ENCODE measurements at regions not wholly inside any gene's neighbourhood (a gene's known extent, or its start where the extent isn't known, plus 50 kb on each side); places are given as distances from the start of the nearest gene placed in this dataset.
"Not testable (repeated sequence)": the region's sequence is repeated elsewhere in the genome, so short reads cannot be mapped to it uniquely, and the experiment has no call there.

DNA sequence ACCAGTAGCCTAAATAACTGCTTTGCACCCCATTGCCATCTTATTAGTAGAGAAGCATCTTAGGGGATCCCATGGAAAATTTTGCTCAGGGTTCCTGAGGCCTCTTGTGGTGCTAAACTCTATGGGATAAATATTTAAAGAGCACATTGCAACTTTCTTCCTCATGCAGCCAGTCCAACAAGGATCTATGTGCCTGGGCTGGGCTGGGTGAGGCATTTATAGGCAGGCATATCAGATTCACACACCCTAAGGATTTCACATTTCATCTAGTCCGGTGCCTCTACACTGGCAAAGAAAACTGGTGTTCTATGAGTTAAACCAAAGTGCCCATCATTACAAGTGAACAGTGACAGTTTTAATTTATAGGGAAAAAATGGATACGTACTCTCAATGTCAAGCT is 512.3 kb downstream of the EDEM1 start:
- Mint-ChIP-seq H3K27me3 (ENCODE audit: low read depth) (no peaks in the 10 kb centered on the region), H3K27ac (no peak overlapping the region), H3K4me3 (no peak overlapping the region), H3K9me3 (no peaks in the 10 kb centered on the region), H3K4me1 (no peaks in the 10 kb centered on the region), H3K36me3 (no peaks in the 10 kb centered on the region)
- TF ChIP-seq, protein P1, sequence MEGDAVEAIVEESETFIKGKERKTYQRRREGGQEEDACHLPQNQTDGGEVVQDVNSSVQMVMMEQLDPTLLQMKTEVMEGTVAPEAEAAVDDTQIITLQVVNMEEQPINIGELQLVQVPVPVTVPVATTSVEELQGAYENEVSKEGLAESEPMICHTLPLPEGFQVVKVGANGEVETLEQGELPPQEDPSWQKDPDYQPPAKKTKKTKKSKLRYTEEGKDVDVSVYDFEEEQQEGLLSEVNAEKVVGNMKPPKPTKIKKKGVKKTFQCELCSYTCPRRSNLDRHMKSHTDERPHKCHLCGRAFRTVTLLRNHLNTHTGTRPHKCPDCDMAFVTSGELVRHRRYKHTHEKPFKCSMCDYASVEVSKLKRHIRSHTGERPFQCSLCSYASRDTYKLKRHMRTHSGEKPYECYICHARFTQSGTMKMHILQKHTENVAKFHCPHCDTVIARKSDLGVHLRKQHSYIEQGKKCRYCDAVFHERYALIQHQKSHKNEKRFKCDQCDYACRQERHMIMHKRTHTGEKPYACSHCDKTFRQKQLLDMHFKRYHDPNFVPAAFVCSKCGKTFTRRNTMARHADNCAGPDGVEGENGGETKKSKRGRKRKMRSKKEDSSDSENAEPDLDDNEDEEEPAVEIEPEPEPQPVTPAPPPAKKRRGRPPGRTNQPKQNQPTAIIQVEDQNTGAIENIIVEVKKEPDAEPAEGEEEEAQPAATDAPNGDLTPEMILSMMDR (IDR thresholded peaks at IDR 0.05; ENCODE audit: unreplicated experiment) = no peak
- no peak for DNase-seq (ENCODE audit: low spot score in 2 of 2, unreplicated experiment in 2 of 2)

DNA sequence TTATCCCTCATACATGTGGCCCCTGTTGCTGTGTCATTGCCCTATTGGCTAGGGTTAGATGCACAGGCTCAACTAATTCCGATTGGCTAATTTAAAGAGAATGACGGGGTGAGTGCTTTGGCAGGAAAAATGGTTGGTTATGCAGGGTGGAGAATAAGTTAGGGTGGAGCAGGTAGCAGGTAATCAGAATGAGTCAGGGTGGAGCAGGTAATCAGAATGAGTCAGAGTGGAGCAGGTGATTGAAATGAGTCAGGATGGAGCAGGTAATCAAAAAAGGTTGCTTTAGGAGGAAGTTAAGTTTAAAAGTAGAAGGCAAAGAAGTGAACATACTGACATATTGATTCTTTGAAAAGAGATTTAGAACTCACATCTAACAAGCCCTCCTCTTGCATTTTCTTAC is 513.5 kb downstream of the EDEM1 start:
- DNase-seq (ENCODE audit: low spot score in 2 of 2, unreplicated experiment in 2 of 2); H3K9me3 Mint-ChIP-seq: not testable (repeated sequence)

DNA sequence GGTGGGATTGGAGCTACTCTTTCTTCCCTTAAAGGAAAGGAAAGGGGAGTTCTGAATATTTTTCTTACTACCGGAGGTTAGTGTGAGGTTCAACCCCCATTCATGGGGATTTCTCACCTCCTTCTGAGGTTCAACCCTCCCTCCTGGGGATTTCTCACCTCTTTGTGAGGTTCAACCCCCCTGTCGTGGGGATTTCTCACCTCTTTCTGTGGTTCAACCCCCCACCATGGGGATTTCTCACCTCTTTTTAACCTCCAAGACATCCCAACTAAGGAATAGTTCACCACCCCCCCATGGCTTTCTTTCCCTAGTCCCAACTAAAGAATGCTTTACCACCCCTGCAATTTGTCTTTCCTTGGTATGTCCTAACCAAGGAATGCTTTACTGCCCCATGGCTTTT is 520.3 kb downstream of the EDEM1 start:
- no peak overlapping the region for H3K27ac Mint-ChIP-seq
- H3K27me3 Mint-ChIP-seq (ENCODE audit: low read depth) = no peaks in the 10 kb centered on the region
- TF ChIP-seq, protein P1 (IDR thresholded peaks at IDR 0.05; ENCODE audit: unreplicated experiment) = no peak
- DNase-seq (ENCODE audit: low spot score in 2 of 2, unreplicated experiment in 2 of 2) = no peak
- H3K9me3 Mint-ChIP-seq = peaks cover 8% of the 10 kb centered on the region
- H3K4me1 Mint-ChIP-seq = peaks cover 14% of the 10 kb centered on the region
- no peaks in the 10 kb centered on the region for H3K36me3 Mint-ChIP-seq
- no peak overlapping the region for H3K4me3 Mint-ChIP-seq

More for the DNA sequence above, 513.5 kb downstream of the EDEM1 start:
- H3K4me3 Mint-ChIP-seq; H3K27me3 Mint-ChIP-seq (ENCODE audit: low read depth); H3K36me3 Mint-ChIP-seq; H3K4me1 Mint-ChIP-seq; H3K27ac Mint-ChIP-seq: not testable (repeated sequence)

DNA sequence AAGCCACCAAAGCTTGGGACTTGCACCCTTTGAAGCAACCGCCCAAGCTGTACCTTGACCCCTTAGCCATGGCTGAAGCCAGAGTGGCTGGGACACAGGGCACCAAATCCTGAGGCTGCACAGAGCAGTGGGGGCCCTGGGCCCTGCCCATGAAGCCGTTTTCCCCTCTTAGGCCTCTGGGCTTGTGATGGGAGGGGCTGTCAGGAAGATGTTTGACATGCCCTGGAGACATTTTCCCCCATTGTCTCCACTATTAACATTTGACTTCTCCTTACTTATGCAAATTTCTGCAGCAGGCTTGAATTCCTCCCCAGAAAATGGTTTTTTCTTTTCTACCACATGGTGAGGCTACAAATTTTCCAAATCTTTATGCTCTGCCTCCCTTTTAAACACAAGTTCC is 522.2 kb downstream of the EDEM1 start:
- TF ChIP-seq, protein P1 (IDR thresholded peaks at IDR 0.05; ENCODE audit: unreplicated experiment) = no peak
- no peak for DNase-seq (ENCODE audit: low spot score in 2 of 2, unreplicated experiment in 2 of 2)
- Mint-ChIP-seq H3K27me3 (ENCODE audit: low read depth) (no peaks in the 10 kb centered on the region), H3K9me3 (peaks cover 13% of the 10 kb centered on the region), H3K4me3 (no peak overlapping the region), H3K36me3 (no peaks in the 10 kb centered on the region), H3K27ac (no peak overlapping the region), H3K4me1 (peaks cover 15% of the 10 kb centered on the region)

DNA sequence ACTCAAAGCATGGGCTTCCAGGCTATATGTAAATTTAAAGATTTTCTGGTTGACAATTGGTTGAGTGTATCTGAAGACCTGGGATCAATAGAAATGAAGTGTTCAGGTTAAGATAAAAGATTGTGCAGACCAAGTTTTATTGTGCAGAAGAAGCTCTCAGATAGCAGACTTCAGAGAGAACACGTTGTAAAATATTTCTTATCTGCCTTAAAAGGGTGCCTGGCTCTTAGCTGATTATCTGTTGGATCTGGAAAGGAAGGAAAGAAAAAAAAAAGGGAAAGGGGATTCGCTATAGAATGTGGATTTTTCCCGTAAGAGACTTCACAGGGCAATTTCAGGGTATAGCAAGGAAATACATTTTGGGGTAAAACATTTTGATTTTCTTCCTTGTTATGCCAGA is 523.2 kb downstream of the EDEM1 start:
- peaks cover 11% of the 10 kb centered on the region for H3K9me3 Mint-ChIP-seq
- no peak overlapping the region for H3K27ac Mint-ChIP-seq
- no peaks in the 10 kb centered on the region for H3K36me3 Mint-ChIP-seq
- H3K4me1 Mint-ChIP-seq = peaks cover 15% of the 10 kb centered on the region
- TF ChIP-seq, protein P1 (IDR thresholded peaks at IDR 0.05; ENCODE audit: unreplicated experiment) = no peak
- no peak overlapping the region for H3K4me3 Mint-ChIP-seq
- no peak for DNase-seq (ENCODE audit: low spot score in 2 of 2, unreplicated experiment in 2 of 2)
- H3K27me3 Mint-ChIP-seq (ENCODE audit: low read depth) = no peaks in the 10 kb centered on the region

DNA sequence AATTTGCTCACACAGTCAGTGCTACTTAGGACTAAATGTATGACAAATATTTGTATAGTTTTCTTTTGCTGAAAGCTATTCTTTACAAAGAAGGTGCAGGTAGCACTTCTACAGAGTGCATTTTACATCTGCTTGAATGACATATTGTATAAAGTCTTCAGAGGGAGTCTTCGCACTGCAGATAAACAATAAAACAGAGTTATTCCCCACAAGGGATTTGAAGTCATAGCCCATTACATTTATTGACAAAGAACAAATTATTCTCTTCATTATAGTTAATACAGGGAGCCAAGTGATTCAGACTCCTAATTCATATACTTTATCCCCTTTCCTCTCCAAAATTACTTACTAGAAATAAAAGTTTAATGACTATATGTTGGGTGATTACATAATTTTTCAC is 529.7 kb downstream of the EDEM1 start:
- Mint-ChIP-seq H3K9me3 (peaks cover 13% of the 10 kb centered on the region), H3K27me3 (ENCODE audit: low read depth) (no peaks in the 10 kb centered on the region), H3K4me3 (no peak overlapping the region)

DNA sequence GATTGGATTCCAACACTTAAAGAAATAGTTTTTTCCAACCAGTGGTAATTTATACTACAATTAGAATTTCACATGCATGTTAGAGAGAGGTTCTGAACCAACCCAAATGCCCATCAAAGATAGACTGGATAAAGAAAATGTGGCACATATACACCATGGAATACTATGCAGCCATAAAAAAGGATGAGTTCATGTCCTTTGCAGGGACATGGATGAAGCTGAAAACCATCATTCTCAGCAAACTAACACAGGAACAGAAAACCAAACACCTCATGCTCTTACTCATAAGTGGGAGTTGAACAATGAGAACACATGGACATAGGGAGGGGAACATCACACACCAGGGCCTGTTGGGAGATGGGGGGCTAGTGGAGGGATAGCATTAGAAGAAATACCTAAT is 532.2 kb downstream of the EDEM1 start:
- not testable (repeated sequence) for H3K4me3 Mint-ChIP-seq, H3K27ac Mint-ChIP-seq

More for the DNA sequence above, 529.7 kb downstream of the EDEM1 start:
- DNase-seq (ENCODE audit: low spot score in 2 of 2, unreplicated experiment in 2 of 2) = no peak
- no peaks in the 10 kb centered on the region for H3K36me3 Mint-ChIP-seq
- TF ChIP-seq, protein P1 (IDR thresholded peaks at IDR 0.05; ENCODE audit: unreplicated experiment) = no peak
- peaks cover 10% of the 10 kb centered on the region for H3K4me1 Mint-ChIP-seq
- H3K27ac Mint-ChIP-seq = no peak overlapping the region

More for the DNA sequence above, 532.2 kb downstream of the EDEM1 start:
- H3K36me3 Mint-ChIP-seq; H3K27me3 Mint-ChIP-seq (ENCODE audit: low read depth); DNase-seq (ENCODE audit: low spot score in 2 of 2, unreplicated experiment in 2 of 2); H3K9me3 Mint-ChIP-seq: not testable (repeated sequence)
- peaks cover 15% of the 10 kb centered on the region for H3K4me1 Mint-ChIP-seq

All from mesothelial cell of epicardium (in vitro differentiated cells).